ENCODE measurements at regions not wholly inside any gene's neighbourhood (a gene's known extent, or its start where the extent isn't known, plus 50 kb on each side); places are given as distances from the start of the nearest gene placed in this dataset.

GRCh38 chr3:116971531-116971930 lies 262.0 kb downstream of the TUSC7 start:
- TF ChIP-seq GATA2 (IDR thresholded peaks at IDR 0.05; ENCODE audit: low read depth, low read length) (peak; percentile 82), GATA3 (IDR thresholded peaks at IDR 0.05; ENCODE audit: low read depth, low read length) (peak; percentile 76)
